Jurkat, Clone E6-1 (cell line): ENCODE measurements at regions not wholly inside any gene's neighbourhood (a gene's known extent, or its start where the extent isn't known, plus 50 kb on each side); places are given as distances from the start of the nearest gene placed in this dataset.
"Not testable (repeated sequence)": the region's sequence is repeated elsewhere in the genome, so short reads cannot be mapped to it uniquely, and the experiment has no call there.

ENCODE experiments used
- DNase-seq: peaks from one replicate; pipeline ENCODE4 v3.0.0-alpha.2; 2011; ENCODE audit warnings: low read depth, low spot score
- H3K4me3 ChIP-seq: 2 replicates; pipeline ENCODE4 v1.5.1; 2011; ENCODE audit warnings: mild to moderate bottlenecking, low read length, control low read depth, moderate library complexity

DNA sequence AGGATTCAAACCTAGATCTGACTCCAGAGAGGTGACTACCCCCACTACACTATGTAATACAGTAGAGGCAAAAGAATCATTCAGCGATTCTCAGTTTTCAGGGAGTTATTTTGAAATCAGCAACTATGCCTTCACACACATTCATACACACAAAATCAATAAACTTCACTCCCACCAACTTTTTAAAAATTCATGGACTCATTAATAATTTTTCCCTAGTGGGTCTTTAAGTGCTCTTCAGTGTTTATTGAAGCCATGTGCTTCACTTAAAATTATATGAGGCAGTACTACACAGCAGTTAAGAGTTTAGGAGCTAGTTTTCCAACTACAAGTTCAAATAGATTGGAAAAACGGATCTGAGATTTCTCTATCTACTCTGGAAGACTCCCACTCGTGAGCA lies 452.7 kb upstream of the ADGRB3 start:
- no peak overlapping the region for H3K4me3 ChIP-seq
- no peak for DNase-seq

DNA sequence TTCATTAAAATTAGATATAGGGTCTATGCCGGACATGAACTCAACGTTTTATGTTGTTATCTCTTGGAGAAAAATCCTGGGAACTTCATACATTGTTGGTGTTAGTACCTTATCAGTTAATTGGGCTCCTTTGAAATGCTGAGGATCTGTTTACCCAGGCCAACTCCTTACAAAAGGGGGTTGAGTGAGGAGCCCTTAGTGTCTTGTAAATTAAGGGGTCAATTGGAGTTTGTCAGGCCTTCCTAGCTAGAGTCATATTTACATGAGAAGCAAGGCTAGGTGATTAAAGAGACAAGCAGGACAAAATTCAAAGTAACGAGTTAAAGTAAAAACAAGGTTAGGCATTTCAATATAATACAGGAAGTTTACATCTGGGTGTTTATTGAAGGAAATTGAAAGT lies 454.1 kb upstream of the ADGRB3 start:
- not testable (repeated sequence) for H3K4me3 ChIP-seq, DNase-seq

DNA sequence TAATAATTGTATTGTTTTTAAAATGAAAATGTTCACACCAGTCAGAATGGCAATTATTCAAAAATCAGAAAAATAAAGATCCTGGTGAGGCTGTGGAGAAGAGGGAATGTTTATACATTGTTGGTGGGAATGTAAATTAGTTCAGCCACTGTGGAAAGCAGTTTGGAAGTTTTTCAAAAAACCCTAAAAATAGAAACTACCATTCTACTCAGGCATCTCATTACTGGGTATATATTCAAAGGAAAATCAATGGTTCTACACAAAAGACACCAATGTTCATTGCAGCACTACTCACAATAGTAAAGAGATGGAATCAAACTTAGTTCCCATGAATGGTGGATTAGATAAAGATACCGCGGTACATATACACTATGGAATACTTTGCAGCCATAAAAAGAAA lies 461.5 kb upstream of the ADGRB3 start:
- no peak overlapping the region for H3K4me3 ChIP-seq
- no peak for DNase-seq

DNA sequence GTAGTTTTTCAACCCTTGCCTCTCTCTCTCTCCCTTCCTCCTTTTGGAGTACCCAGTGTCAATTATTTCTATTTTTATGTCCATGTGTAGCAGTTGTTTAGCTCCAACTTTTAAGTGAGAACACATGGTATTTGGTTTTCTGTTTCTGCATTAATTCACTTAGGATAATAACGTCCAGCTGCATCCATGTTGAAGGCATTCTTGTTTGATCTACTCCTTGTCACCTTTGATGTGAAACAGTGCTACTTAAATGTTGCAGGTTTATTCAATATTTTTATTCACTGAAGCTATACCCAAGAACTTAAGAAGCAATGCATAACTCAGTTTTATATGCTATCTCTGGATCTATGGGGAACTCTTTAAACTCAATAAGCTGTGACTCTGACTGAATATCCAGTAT lies 465.2 kb upstream of the ADGRB3 start:
- H3K4me3 ChIP-seq, result no peak overlapping the region
- no peak for DNase-seq

DNA sequence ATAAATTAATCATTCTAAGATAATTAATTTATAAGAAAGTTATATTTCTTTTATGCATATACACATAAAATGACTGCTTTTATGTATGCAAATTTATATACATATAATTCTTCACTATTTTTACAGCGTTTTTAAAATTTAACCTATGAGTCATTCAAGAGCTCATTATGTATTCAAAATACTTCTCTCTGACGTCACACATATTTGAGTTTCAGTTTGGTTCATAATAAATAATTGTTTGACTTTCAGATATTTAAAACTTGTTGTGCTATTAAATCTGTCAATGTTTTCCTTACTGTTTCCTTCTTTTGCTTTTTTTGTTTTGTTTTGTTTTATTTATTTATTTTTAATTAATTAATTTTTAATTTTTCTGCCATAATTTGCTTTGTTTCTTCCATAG lies 467.5 kb upstream of the ADGRB3 start:
- no peak overlapping the region for H3K4me3 ChIP-seq
- DNase-seq, result no peak

DNA sequence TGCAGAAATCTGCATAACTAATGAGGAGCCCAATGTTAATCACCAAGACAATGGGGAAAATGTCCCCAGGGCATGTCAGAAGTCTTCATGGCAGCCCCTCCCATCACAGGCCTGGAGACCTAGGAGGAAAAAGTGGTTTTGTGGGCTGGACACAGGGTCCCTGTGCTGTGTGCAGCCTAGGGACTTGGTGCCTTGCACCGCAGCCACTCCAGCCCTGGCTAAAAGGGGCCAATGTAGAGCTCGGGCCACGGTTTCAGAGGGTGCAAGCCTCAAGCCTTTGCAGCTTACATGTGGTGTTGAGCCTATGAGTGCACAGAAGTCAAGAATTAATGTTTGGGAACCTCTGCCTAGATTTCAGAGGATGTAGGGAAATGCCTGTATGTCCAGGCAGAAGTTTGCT lies 474.3 kb upstream of the ADGRB3 start:
- not testable (repeated sequence) for DNase-seq

DNA sequence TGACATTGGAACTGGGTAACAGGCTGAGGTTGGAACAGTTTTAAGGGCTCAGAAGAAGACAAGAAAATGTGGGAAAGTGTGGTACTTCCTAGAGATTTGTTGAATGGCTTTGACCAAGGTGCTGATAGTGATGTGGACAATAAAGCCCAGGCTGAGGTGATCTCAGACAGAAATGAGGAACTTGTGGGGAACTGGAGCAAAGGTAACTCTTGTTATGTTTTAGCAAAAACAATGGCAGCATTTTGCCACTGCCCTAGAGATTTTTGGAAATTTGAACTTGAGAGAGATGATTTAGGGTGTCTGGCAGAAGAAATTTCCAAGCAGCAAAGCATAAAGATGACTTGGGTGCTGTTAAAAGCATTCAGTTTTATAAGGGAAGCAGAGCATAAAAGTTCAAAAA lies 474.7 kb upstream of the ADGRB3 start:
- DNase-seq, result no peak
- H3K4me3 ChIP-seq, result no peak overlapping the region

More for the DNA sequence above, 474.3 kb upstream of the ADGRB3 start:
- H3K4me3 ChIP-seq, result not testable (repeated sequence)

DNA sequence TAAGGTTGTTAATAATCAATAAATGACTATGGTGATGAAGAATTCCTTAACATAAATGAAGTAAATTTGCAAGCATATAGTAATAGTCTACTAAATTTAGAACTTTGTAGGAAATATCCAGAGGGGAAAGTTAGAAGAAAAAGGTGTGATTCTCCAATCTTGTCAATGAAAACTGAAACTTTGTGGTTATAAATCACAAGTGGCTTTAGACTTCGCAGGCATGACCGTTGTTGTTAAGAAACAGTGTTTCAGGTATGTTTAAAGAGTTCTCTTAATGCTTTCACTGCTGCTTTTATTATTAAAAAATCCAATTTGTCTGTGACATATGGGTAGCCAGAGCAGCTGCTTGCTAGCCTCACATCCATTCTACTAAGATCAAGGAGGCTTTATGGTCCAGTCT lies 475.6 kb upstream of the ADGRB3 start:
- DNase-seq, result no peak
- H3K4me3 ChIP-seq, result no peak overlapping the region

DNA sequence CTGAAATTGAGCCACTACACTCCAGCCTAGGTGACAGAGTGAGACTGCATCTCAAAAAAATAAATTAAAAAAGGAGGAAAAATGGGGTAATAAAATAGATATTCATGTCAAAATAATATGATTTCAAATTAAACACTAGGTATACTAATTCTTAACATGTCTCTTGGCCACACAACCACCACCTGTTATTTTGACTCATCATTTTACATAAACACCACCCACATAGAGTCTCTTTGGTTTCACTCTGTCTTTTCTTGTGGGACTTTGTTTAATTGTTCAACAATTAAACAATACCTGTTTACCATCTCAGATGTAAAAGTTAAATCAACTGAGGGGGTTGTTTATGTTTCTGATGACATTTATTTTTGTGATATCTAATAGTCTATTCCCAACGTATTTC lies 476.8 kb upstream of the ADGRB3 start:
- no peak overlapping the region for H3K4me3 ChIP-seq
- no peak for DNase-seq

DNA sequence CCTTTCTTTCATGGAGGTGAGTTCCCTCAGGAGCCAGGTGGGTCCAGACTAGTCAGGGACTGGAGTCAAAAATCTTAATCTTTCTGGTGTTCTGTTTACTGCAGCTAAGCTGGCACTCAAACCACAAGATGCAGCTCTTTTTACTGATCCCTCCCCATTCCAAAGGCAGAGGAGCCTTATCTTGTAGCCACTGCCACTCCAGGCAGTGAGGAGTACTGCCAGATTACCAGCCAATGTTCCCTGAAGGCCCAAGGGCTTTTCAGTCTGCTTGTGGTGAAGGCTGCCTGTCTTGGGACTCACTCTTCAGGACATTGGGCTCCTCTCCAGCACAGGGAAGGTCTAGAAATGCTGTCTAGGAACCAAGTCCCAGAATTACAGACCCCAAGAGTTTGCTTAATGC lies 490.4 kb upstream of the ADGRB3 start:
- no peak for DNase-seq
- H3K4me3 ChIP-seq, result no peak overlapping the region

DNA sequence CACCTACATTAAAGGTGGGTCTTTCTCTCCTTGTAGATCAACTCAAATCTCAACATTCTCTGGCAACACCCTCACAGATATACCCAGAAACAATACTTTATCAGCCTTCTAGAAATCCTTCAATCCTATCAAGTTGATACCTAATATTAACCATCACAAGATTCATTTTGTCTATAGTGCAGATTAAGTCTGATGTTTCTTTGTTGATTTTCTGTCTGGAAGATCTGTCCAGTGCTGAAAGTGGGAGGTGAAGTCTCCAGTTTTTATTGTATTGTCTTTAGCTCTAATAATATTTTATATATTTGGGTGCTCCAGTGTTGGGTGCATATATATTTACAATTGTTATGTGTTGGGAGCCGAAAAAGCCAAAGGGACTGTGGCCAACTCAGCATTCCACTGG lies 493.9 kb upstream of the ADGRB3 start:
- H3K4me3 ChIP-seq, result no peak overlapping the region
- DNase-seq, result no peak

DNA sequence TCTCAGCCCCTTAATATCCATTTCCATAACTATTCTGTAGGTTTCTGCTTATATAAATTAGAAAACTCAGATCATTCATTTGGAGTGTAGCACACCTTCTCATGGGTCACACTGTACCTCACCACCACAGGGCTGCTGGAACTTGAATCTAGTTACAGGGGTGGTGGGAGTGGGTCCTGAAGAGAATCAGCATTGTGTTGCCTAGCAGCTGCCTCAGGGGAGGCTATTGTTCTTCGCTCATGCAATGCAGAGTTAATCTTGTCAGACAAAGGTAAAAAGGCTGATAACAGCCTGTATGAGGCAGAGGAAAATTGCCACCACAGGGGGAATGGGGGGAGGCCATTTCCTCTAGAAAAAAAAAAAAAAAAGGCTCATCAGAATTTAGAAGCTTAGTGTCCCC lies 496.0 kb upstream of the ADGRB3 start:
- no peak overlapping the region for H3K4me3 ChIP-seq
- no peak for DNase-seq

DNA sequence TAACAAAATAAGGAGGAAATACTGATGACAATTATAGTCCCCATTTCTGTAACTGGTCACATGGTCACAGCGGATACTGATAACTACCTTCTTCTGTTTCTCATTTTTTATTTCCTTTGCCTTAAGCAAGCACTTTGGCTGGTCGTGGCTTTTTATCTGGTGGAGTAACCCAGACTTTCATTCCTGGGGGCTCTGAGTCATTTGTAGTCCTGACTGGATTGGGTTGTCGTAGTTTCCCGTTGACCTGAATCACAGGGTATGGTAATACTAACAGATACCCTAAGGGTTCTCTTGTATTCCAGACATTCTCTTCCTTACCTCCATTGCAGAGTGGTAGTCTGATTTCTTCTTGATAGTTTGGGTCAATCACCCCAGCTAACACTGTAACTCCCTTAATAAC lies 500.3 kb upstream of the ADGRB3 start:
- no peak for DNase-seq
- H3K4me3 ChIP-seq, result no peak overlapping the region

DNA sequence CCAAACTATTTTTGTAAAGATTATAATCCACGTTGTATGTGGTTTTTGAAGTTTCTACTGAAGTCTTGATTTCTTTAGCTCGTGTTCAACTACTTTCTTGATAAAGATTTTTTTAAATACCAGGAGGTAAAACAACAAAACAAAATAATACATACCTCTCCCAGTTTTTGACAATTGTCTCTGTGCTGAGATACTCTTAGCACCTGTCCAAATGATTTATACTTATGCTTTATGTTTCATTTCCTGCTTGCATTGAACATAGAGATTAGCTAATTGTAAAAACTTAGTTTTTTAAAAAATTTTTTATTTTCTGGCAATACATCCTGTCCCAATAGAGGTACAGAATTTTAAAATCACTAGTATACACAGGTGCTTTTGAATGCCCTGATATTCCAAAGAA lies 506.9 kb upstream of the ADGRB3 start:
- H3K4me3 ChIP-seq, result no peak overlapping the region

DNA sequence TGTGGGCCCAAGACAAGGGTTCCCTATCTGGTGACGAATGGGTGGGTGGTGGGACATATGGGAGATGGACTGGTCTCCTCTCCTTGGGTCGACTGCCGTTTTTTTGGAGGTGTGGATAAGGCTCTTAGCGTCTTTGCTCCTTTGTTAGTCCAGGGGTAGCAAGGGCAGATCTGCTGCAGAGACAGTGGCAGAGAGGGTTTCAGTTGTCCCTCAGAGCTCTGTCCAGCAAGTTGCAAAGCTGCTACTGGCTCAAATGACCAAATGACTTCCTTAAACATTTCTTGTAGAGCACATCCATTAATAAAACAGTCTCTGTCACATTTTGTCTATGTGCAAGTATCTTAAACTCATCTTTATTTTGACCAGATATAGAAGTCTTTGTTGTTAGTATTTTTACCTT lies 508.0 kb upstream of the ADGRB3 start:
- DNase-seq, result no peak
- no peak overlapping the region for H3K4me3 ChIP-seq

More for the DNA sequence above, 506.9 kb upstream of the ADGRB3 start:
- no peak for DNase-seq

DNA sequence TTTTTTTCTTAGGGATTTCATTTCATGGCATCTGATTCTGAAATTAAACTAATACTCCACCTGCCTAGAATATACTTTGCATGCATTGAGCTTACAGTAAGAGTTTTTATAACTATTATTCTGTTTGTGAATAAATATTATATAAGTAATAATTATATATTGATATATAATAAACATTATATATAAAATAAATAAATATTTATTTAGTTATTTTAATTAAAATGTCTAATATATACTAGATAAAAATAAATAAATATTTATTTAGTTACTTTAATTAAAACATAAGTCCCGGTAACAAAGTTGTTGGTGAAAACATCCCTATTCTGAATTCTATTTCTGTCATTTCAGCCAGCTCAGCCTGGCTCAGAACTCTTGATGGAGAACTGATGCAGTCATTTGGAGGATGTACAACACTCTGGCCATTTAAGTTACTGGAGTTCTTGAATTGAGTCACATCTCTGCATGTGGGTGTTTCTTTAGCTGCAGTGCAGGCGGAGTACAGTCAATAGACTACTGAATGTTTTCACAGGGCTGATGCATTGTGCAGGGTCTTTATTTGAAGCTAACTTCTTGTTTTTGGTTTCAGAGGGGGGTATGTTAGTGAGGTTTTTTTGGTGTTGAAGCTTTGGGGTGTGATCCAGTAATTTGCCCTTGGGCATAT lies 508.9 kb upstream of the ADGRB3 start:
- no peak for DNase-seq
- H3K4me3 ChIP-seq, result no peak overlapping the region

DNA sequence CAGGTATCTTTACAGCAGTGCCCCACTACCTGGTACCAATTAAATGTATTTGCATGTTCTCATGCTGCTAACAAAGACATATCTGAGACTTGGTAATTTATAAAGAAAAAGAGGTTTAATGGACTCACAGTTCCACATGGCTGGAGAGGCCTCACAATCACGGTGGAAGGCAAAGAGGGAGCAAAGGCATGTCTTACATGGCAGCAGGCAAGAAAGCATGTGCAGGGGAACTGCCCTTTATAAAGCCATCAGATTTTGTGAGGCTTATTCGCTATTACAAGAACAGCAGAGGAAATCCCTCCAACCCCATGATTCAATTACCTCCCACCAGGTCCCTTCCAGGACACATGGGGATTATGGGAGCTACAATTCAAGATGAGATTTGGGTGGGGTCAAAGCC lies 512.1 kb upstream of the ADGRB3 start:
- not testable (repeated sequence) for DNase-seq, H3K4me3 ChIP-seq

DNA sequence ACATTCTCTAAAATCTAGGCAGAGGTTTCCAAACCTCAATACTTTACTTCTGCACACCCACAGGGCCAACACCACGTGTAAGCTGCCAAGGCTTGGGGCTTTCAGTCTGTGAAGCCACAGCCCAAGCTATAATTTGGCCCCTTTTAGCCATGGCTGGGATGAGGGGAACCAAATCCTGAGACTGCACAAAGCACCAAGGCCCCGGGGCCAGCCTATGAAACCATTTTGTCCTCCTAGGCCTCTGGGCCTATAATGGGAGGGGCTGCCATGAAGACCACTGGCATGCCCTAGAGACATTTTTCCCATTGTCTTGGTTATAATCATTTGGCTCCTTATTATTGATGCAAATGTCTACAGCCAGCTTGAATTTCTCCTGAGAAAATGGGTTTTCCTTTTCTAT lies 513.0 kb upstream of the ADGRB3 start:
- H3K4me3 ChIP-seq, result no peak overlapping the region
- no peak for DNase-seq

DNA sequence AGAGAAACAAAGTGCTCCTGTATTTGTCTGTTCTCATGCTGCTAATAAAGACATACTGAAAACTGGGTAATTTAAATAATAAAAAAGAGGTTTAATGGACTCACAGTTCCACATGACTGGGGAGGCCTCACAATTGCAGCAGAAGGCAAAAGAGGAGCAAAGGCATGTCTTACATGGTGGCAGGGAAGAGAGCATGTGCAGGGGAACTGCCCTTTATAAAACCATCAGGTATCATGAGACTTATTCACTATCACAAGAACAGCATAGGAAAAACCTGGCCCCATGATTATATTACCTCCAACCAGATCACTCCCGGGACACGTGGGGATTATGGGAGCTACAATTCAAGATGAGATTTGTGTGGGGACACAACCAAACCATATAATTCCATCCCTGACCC lies 514.1 kb upstream of the ADGRB3 start:
- not testable (repeated sequence) for DNase-seq, H3K4me3 ChIP-seq

DNA sequence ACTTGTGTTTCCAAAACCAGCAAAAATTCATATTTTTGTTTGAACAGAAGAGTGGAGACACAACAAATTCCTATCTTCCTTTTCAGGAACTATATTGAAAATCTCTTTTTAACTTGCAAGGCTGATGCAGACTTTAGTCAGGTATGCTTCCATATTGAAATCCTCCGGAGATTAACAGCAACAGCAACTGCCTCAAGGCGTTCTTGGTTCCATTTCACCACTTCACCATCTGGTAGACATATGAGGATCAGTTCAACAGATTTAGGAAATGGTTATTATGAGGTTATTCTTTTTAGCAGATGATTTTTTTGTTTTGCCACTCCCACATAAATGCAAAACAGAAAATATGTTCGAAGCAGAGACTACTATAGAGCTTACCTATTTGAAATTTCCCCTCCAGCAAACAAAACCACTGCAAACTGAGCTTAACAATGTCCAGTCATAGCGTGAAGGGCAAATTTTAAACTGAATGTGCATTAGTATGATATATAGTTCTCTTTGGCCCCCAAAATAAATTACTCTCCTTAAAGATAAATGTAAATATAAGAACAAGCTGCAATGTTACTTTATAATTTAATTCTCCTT lies 520.5 kb upstream of the ADGRB3 start:
- DNase-seq, result no peak
- H3K4me3 ChIP-seq, result no peak overlapping the region

DNA sequence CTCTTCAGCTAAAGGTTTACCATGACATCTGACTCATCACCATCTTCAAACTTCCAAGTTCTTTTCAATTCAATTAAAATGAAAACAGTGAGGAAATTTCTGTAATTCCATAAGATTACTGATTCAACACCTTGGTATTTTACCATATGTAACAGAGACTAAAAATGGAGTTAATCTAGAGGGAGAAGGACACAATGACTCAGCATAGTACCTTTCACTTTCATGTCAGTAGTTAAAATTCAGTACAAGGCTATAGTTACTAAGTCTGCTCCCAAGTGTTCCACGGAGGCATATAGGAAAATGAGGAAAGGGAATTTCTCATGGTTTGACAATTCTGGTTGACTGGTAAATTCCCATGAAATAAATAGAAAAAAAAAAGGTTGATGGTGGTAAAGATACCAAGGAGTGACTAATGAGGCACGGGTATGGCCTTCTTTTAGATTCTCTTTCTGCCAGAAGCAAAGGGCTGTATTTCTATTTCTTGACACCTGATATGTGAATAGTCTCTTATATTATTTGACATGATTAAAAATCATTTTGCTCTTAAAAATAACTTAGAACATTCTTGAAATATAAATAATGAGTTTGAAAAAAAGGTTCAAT lies 526.7 kb upstream of the ADGRB3 start:
- H3K4me3 ChIP-seq, result no peak overlapping the region
- no peak for DNase-seq
